HG02678 (cell line): ENCODE measurements at regions not wholly inside any gene's neighbourhood (a gene's known extent, or its start where the extent isn't known, plus 50 kb on each side); places are given as distances from the start of the nearest gene placed in this dataset.
"Not testable (repeated sequence)": the region's sequence is repeated elsewhere in the genome, so short reads cannot be mapped to it uniquely, and the experiment has no call there.

ENCODE experiments used
- ATAC-seq: cut with Tn5 transposase; IDR thresholded peaks from one replicate; pipeline ENCODE4 v1.9.1; 2021; ENCODE audit warnings: mild to moderate bottlenecking, moderate library complexity; ENCODE audit not compliant: unreplicated experiment

GRCh38 chr5:50898966-50899365 is 232.5 kb downstream of the PARP8 start:
- no peak for ATAC-seq

- no peak for ATAC-seq
Measured at GRCh38 chr5:50900952-50901510, 234.6 kb downstream of the PARP8 start.

GRCh38 chr5:50903651-50904050 is 237.2 kb downstream of the PARP8 start:
- ATAC-seq = no peak

- ATAC-seq = no peak
Measured at GRCh38 chr5:50905996-50906570, 239.6 kb downstream of the PARP8 start.

GRCh38 chr5:50920160-50920559 is 253.7 kb downstream of the PARP8 start:
- ATAC-seq = not testable (repeated sequence)

- no peak for ATAC-seq
Measured at GRCh38 chr5:50921366-50922133, 255.1 kb downstream of the PARP8 start.

GRCh38 chr5:50922134-50922941 is 255.9 kb downstream of the PARP8 start:
- not testable (repeated sequence) for ATAC-seq

GRCh38 chr5:50922942-50923767 is 256.7 kb downstream of the PARP8 start:
- no peak for ATAC-seq

- ATAC-seq = no peak
Measured at GRCh38 chr5:50923768-50924494, 257.5 kb downstream of the PARP8 start.

GRCh38 chr5:50927953-50928352 is 261.5 kb downstream of the PARP8 start:
- no peak for ATAC-seq

- ATAC-seq = no peak
Measured at GRCh38 chr5:50929174-50929573, 262.7 kb downstream of the PARP8 start.

GRCh38 chr5:50934343-50934742 is 267.9 kb downstream of the PARP8 start:
- ATAC-seq = no peak

- ATAC-seq = no peak
Measured at GRCh38 chr5:50945139-50945538, 278.7 kb downstream of the PARP8 start.

GRCh38 chr5:50947906-50948683 is 281.7 kb downstream of the PARP8 start:
- no peak for ATAC-seq

- no peak for ATAC-seq
Measured at GRCh38 chr5:50953290-50953689, 286.9 kb downstream of the PARP8 start.

GRCh38 chr5:50958852-50959457 is 292.5 kb downstream of the PARP8 start:
- no peak for ATAC-seq

GRCh38 chr5:50962934-50963872 is 296.8 kb downstream of the PARP8 start:
- ATAC-seq = peak; percentile 76
